Caco-2 (cell line): ENCODE measurements at regions not wholly inside any gene's neighbourhood (a gene's known extent, or its start where the extent isn't known, plus 50 kb on each side); places are given as distances from the start of the nearest gene placed in this dataset.

ENCODE experiments used
- BruUV-seq: library from RNA; stranded (reverse); fragments of 400-500 nt; replicated peaks from 2 replicates; lab custom pipeline; 2021; lab: Mats Ljungman, UMichigan
- CTCF ChIA-PET: fragments of 300-600 bp; sonication (Branson Sonifier 250); formaldehyde crosslinking; loops from one replicate; lab custom pipeline; 2022; ENCODE audit warnings: antibody characterized with exemption; lab: Charles Lee
- POLR2A ChIA-PET: fragments of 300-600 bp; sonication (Branson Sonifier 250); formaldehyde crosslinking; loops from one replicate; lab custom pipeline; 2022; ENCODE audit warnings: antibody characterized with exemption; lab: Charles Lee
- DNase-seq, 2 experiments: peaks; one replicate each; pipeline versions ENCODE4 v3.0.0 to v3.0.0-alpha.2; 2020 to 2022
- H3K27me3 ChIP-seq: replicated peaks from 2 replicates; pipeline ENCODE4 v1.6.0; 2011; ENCODE audit warnings: low read length; ENCODE audit not compliant: control insufficient read depth, insufficient read depth
- H3K36me3 ChIP-seq: 2 replicates; pipeline ENCODE4 v1.5.1; 2011; ENCODE audit warnings: low read length; ENCODE audit not compliant: control insufficient read depth, insufficient read depth
- H3K4me1 ChIP-seq: fragments of 250-450 bp; sonication (Bioruptor Pico); 2 replicates; pipeline ENCODE4 v1.5.1; 2020; ENCODE audit warnings: mild to moderate bottlenecking
- H3K4me3 ChIP-seq: 2 replicates; pipeline ENCODE4 v1.5.1; 2011; ENCODE audit warnings: low read depth, mild to moderate bottlenecking, control low read depth, low read length
- H3K9me3 ChIP-seq: fragments of 250-450 bp; sonication (Bioruptor Pico); 2 replicates; pipeline ENCODE4 v1.5.1; 2020; ENCODE audit warnings: mild to moderate bottlenecking, moderate library complexity
- H3K27ac Mint-ChIP-seq: one replicate; pipeline ENCODE4 v1.8.0; 2022; ENCODE audit warnings: mixed read lengths; ENCODE audit not compliant: unreplicated experiment
- H3K27me3 Mint-ChIP-seq: one replicate; pipeline ENCODE4 v1.8.0; 2022; ENCODE audit warnings: mixed read lengths; ENCODE audit not compliant: insufficient read depth, unreplicated experiment
- H3K36me3 Mint-ChIP-seq: one replicate; pipeline ENCODE4 v1.8.0; 2022; ENCODE audit warnings: mild to moderate bottlenecking, mixed read lengths; ENCODE audit not compliant: insufficient read depth, unreplicated experiment
- H3K4me1 Mint-ChIP-seq: one replicate; pipeline ENCODE4 v1.8.0; 2022; ENCODE audit warnings: low read depth, mixed read lengths; ENCODE audit not compliant: unreplicated experiment
- H3K4me3 Mint-ChIP-seq: one replicate; pipeline ENCODE4 v1.8.0; 2022; ENCODE audit warnings: mild to moderate bottlenecking, moderate library complexity, mixed read lengths; ENCODE audit not compliant: unreplicated experiment
- H3K9me3 Mint-ChIP-seq: one replicate; pipeline ENCODE4 v1.8.0; 2022; ENCODE audit warnings: mixed read lengths; ENCODE audit not compliant: unreplicated experiment
- intact Hi-C: fragments of 100-400 bp; cut with micrococcal nuclease; formaldehyde crosslinking; loops from one replicate; pipeline ENCODE4 v1.10.0; 2022; ENCODE audit not compliant: unreplicated experiment
- TF ChIP-seq, protein P1 (sequence below), 2 experiments: fragments of 200-600 bp in 1 of 2; IDR thresholded peaks; 1 replicate in 1 of 2; 2 replicates in 1 of 2; pipeline versions ENCODE4 v1.5.1 to v1.8.0; 2011 to 2022; ENCODE audit warnings: antibody characterized with exemption in 1 of 2, control low read depth in 1 of 2, inconsistent platforms in 1 of 2, low read depth in 1 of 2, low read length in 1 of 2, mild to moderate bottlenecking in 1 of 2, moderate library complexity in 1 of 2; ENCODE audit not compliant: insufficient read depth in 1 of 2, severe bottlenecking in 1 of 2, unreplicated experiment in 1 of 2

GRCh38 chr10:78178397-78178796, 144.7 kb downstream of the RPS24 start:
- no peak overlapping the region for H3K4me3 Mint-ChIP-seq
- no peaks in the 10 kb centered on the region for H3K9me3 Mint-ChIP-seq
- no TSS peak for BruUV-seq
- H3K27ac Mint-ChIP-seq, result no peak overlapping the region
- intact Hi-C loops, result no loop called here
- no peaks in the 10 kb centered on the region for H3K36me3 Mint-ChIP-seq
- H3K4me3 ChIP-seq, result no peak overlapping the region
- ChIA-PET CTCF (interaction anchor here (1.2 kb wide), 1 partner anchor 131 kb away, joined by 5 read pairs; no protein-coding TSS in a partner anchor), POLR2A (no interaction called here)
- TF ChIP-seq, protein P1, sequence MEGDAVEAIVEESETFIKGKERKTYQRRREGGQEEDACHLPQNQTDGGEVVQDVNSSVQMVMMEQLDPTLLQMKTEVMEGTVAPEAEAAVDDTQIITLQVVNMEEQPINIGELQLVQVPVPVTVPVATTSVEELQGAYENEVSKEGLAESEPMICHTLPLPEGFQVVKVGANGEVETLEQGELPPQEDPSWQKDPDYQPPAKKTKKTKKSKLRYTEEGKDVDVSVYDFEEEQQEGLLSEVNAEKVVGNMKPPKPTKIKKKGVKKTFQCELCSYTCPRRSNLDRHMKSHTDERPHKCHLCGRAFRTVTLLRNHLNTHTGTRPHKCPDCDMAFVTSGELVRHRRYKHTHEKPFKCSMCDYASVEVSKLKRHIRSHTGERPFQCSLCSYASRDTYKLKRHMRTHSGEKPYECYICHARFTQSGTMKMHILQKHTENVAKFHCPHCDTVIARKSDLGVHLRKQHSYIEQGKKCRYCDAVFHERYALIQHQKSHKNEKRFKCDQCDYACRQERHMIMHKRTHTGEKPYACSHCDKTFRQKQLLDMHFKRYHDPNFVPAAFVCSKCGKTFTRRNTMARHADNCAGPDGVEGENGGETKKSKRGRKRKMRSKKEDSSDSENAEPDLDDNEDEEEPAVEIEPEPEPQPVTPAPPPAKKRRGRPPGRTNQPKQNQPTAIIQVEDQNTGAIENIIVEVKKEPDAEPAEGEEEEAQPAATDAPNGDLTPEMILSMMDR (IDR thresholded peaks at IDR 0.05; ENCODE audit: insufficient read depth in 1 of 2, low read depth in 1 of 2, low read length in 1 of 2, severe bottlenecking in 1 of 2, unreplicated experiment in 1 of 2), result no peak
- peaks cover 8% of the 10 kb centered on the region; the same call in 1 of the 2 replicates for H3K4me1 ChIP-seq
- H3K27me3 ChIP-seq, result no peaks in the 10 kb centered on the region
- no peaks in the 10 kb centered on the region for H3K4me1 Mint-ChIP-seq
- H3K27me3 Mint-ChIP-seq, result peaks cover 4% of the 10 kb centered on the region
- H3K9me3 ChIP-seq, result no peaks in the 10 kb centered on the region
- H3K36me3 ChIP-seq, result no peaks in the 10 kb centered on the region
- DNase-seq, result no peak

DNA sequence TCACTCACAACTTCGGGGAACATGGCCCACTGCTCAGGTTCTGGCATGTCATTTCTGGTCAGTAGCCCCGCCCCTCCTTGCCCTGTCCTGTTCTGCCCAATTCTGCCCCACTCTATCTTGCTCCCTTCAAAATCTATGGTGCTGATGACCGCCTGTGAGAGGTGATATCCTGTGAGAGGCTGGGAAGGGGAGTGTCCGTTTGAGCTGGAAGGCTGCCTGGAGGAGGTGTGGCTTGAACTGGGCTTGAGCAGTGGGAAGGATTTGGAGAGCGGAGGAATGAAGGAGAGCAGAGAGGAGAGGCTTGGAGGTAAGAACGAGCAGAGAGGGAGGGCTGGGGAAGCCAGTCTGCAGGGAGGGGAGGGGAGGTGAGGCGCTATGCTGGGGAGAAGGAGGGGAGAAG, 145.3 kb downstream of the RPS24 start:
- Mint-ChIP-seq H3K27me3 (peaks cover 3% of the 10 kb centered on the region), H3K27ac (no peak overlapping the region), H3K4me1 (no peaks in the 10 kb centered on the region), H3K36me3 (no peaks in the 10 kb centered on the region), H3K4me3 (no peak overlapping the region), H3K9me3 (no peaks in the 10 kb centered on the region)
- ChIA-PET POLR2A (no interaction called here), CTCF (interaction anchor here (1.2 kb wide), 1 partner anchor 132 kb away, joined by 5 read pairs; no protein-coding TSS in a partner anchor)
- H3K36me3 ChIP-seq, result no peaks in the 10 kb centered on the region
- BruUV-seq, result no TSS peak
- intact Hi-C loops, result no loop called here
- TF ChIP-seq, protein P1 (IDR thresholded peaks at IDR 0.05; ENCODE audit: insufficient read depth in 1 of 2, low read depth in 1 of 2, low read length in 1 of 2, severe bottlenecking in 1 of 2, unreplicated experiment in 1 of 2), result no peak
- no peak overlapping the region for H3K4me3 ChIP-seq
- no peaks in the 10 kb centered on the region for H3K27me3 ChIP-seq
- DNase-seq, result no peak
- H3K4me1 ChIP-seq, result peaks cover 8% of the 10 kb centered on the region; the same call in 1 of the 2 replicates
- H3K9me3 ChIP-seq, result no peaks in the 10 kb centered on the region

DNA sequence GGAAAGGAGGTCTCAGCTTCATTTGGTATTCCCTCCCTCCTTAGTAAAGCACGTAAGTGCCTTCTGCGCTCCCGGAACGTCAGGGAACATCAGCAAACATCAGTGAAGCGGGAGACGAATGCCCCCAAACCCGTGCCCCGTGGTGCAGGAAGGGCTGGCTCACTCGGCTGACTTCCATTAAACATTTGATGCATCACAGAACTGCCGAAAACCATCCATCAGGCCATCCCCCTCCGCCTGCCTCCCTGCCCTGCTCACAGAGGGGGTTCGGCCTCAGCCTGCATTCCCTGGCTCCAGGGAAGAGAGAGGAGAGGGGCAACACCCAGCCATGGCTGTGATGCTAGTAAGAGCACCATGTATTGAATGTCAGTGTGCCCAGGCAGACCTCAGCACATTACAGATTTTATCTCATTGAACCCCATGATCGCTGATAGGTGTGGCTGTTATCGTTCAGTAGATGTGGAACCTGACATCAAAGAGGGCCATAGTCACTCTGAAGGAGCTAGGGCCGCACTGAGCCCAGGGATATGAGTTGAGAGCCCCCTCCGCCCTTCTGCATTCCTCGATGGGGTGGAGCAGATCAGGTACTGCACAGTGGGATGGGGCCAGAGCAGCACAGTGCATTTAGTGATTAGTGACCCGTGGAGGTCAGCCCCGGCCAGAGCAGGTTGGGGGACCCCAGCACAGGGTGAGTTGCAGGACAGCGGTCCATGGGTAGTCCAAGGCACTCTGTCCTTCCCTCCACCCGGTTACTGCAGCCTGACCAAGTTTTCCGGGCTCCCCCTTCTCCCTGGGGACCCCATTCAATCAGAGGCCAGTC, 146.4 kb downstream of the RPS24 start:
- H3K9me3 Mint-ChIP-seq, result no peaks in the 10 kb centered on the region
- H3K4me1 ChIP-seq, result peaks cover 8% of the 10 kb centered on the region; the same call in 1 of the 2 replicates
- DNase-seq, result no peak
- H3K4me3 Mint-ChIP-seq, result no peak overlapping the region
- BruUV-seq, result no TSS peak
- no peaks in the 10 kb centered on the region for H3K27me3 Mint-ChIP-seq
- H3K27ac Mint-ChIP-seq, result no peak overlapping the region
- no peaks in the 10 kb centered on the region for H3K36me3 Mint-ChIP-seq
- intact Hi-C loops, result no loop called here
- no peaks in the 10 kb centered on the region for H3K36me3 ChIP-seq
- no peaks in the 10 kb centered on the region for H3K27me3 ChIP-seq
- H3K9me3 ChIP-seq, result no peaks in the 10 kb centered on the region
- ChIA-PET POLR2A (no interaction called here), CTCF (interaction anchor here (0.5 kb wide), 1 partner anchor 131 kb away, joined by 4 read pairs; no protein-coding TSS in a partner anchor)
- H3K4me1 Mint-ChIP-seq, result no peaks in the 10 kb centered on the region
- no peak overlapping the region for H3K4me3 ChIP-seq
- TF ChIP-seq, protein P1 (IDR thresholded peaks at IDR 0.05; ENCODE audit: insufficient read depth in 1 of 2, low read depth in 1 of 2, low read length in 1 of 2, severe bottlenecking in 1 of 2, unreplicated experiment in 1 of 2), result no peak
